ENCODE measurements at regions not wholly inside any gene's neighbourhood (a gene's known extent, or its start where the extent isn't known, plus 50 kb on each side); places are given as distances from the start of the nearest gene placed in this dataset.
"Not testable (repeated sequence)": the region's sequence is repeated elsewhere in the genome, so short reads cannot be mapped to it uniquely, and the experiment has no call there.

- H3K27me3 Mint-ChIP-seq; H3K9me3 Mint-ChIP-seq; H3K27ac Mint-ChIP-seq; ATAC-seq (replicated peaks); H3K36me3 Mint-ChIP-seq (ENCODE audit: insufficient read depth); DNase-seq; H3K4me3 Mint-ChIP-seq; H3K4me1 Mint-ChIP-seq (ENCODE audit: low read depth in 2 of 2): not testable (repeated sequence)
Observed at GRCh38 chrX:134045372-134045771, 60.0 kb upstream of the GPC3 start.

GRCh38 chrX:134067107-134067506, 81.7 kb upstream of the GPC3 start:
- not testable (repeated sequence) for H3K27ac Mint-ChIP-seq, H3K9me3 Mint-ChIP-seq, DNase-seq

GRCh38 chrX:134071899-134072298, 86.5 kb upstream of the GPC3 start:
- H3K27me3 Mint-ChIP-seq; H3K4me3 Mint-ChIP-seq; H3K9me3 Mint-ChIP-seq; H3K36me3 Mint-ChIP-seq (ENCODE audit: insufficient read depth); H3K27ac Mint-ChIP-seq; H3K4me1 Mint-ChIP-seq (ENCODE audit: low read depth in 2 of 2); DNase-seq; ATAC-seq (replicated peaks): not testable (repeated sequence)

More at GRCh38 chrX:134067107-134067506, 81.7 kb upstream of the GPC3 start:
- ATAC-seq (replicated peaks); H3K4me1 Mint-ChIP-seq (ENCODE audit: low read depth in 2 of 2); H3K4me3 Mint-ChIP-seq; H3K36me3 Mint-ChIP-seq (ENCODE audit: insufficient read depth): not testable (repeated sequence)
- H3K27me3 Mint-ChIP-seq = peaks cover 0 to 17% of the 10 kb centered on the region in 2 donors

- DNase-seq (no peak), ATAC-seq (replicated peaks) (no peak)
- H3K9me3 Mint-ChIP-seq = no peaks in the 10 kb centered on the region
- peaks cover 8% of the 10 kb centered on the region for H3K36me3 Mint-ChIP-seq (ENCODE audit: insufficient read depth)
- peaks cover 5 to 6% of the 10 kb centered on the region in 2 donors for H3K27me3 Mint-ChIP-seq
- H3K4me3 Mint-ChIP-seq = no peak overlapping the region
- no peak overlapping the region for H3K27ac Mint-ChIP-seq
- no peaks in the 10 kb centered on the region for H3K4me1 Mint-ChIP-seq (ENCODE audit: low read depth in 2 of 2)
Observed at GRCh38 chrX:134073341-134073740, 87.9 kb upstream of the GPC3 start.

- no peak overlapping the region for H3K27ac Mint-ChIP-seq
- peaks cover 8% of the 10 kb centered on the region for H3K36me3 Mint-ChIP-seq (ENCODE audit: insufficient read depth)
- H3K9me3 Mint-ChIP-seq = no peaks in the 10 kb centered on the region
- no peaks in the 10 kb centered on the region for H3K4me1 Mint-ChIP-seq (ENCODE audit: low read depth in 2 of 2)
- no peak for ATAC-seq (replicated peaks)
- H3K4me3 Mint-ChIP-seq = no peak overlapping the region
- H3K27me3 Mint-ChIP-seq = peaks cover 11 to 12% of the 10 kb centered on the region in 2 donors
- DNase-seq = no peak
Observed at GRCh38 chrX:134074151-134074550, 88.8 kb upstream of the GPC3 start.

- no peaks in the 10 kb centered on the region for H3K9me3 Mint-ChIP-seq
- no peak overlapping the region for H3K4me3 Mint-ChIP-seq
- H3K36me3 Mint-ChIP-seq (ENCODE audit: insufficient read depth) = peaks cover 8% of the 10 kb centered on the region
- ATAC-seq (replicated peaks) (no peak), DNase-seq (no peak)
- H3K27ac Mint-ChIP-seq = no peak overlapping the region
- H3K4me1 Mint-ChIP-seq (ENCODE audit: low read depth in 2 of 2) = no peaks in the 10 kb centered on the region
- peaks cover 17 to 19% of the 10 kb centered on the region in 2 donors for H3K27me3 Mint-ChIP-seq
Observed at GRCh38 chrX:134075894-134076718, 90.7 kb upstream of the GPC3 start.

- Mint-ChIP-seq H3K4me1 (ENCODE audit: low read depth in 2 of 2) (no peaks in the 10 kb centered on the region), H3K9me3 (no peaks in the 10 kb centered on the region), H3K27ac (no peak overlapping the region), H3K36me3 (ENCODE audit: insufficient read depth) (no peaks in the 10 kb centered on the region), H3K27me3 (no peaks in the 10 kb centered on the region), H3K4me3 (no peak overlapping the region)
- ATAC-seq (replicated peaks) (no peak), DNase-seq (no peak)
Observed at GRCh38 chrX:134095366-134095765, 110.0 kb upstream of the GPC3 start.

GRCh38 chrX:134101636-134102035, 116.2 kb upstream of the GPC3 start:
- H3K4me3 Mint-ChIP-seq = no peak overlapping the region
- DNase-seq (no peak), ATAC-seq (replicated peaks) (no peak)
- no peaks in the 10 kb centered on the region for H3K4me1 Mint-ChIP-seq (ENCODE audit: low read depth in 2 of 2)
- H3K27me3 Mint-ChIP-seq = no peaks in the 10 kb centered on the region
- H3K9me3 Mint-ChIP-seq = no peaks in the 10 kb centered on the region
- H3K27ac Mint-ChIP-seq = no peak overlapping the region
- H3K36me3 Mint-ChIP-seq (ENCODE audit: insufficient read depth) = peaks cover 3% of the 10 kb centered on the region

- no peak for ATAC-seq (replicated peaks)
- H3K4me1 Mint-ChIP-seq (ENCODE audit: low read depth in 2 of 2) = no peaks in the 10 kb centered on the region
Observed at GRCh38 chrX:134115270-134115669, 121.7 kb upstream of the CCDC160 start.

GRCh38 chrX:134137341-134137740, 99.6 kb upstream of the CCDC160 start:
- DNase-seq = no peak
- H3K36me3 Mint-ChIP-seq (ENCODE audit: insufficient read depth) = no peaks in the 10 kb centered on the region
- H3K4me3 Mint-ChIP-seq = no peak overlapping the region
- no peak for ATAC-seq (replicated peaks)
- no peaks in the 10 kb centered on the region for H3K9me3 Mint-ChIP-seq
- peaks cover 0 to 8% of the 10 kb centered on the region in 2 donors for H3K27me3 Mint-ChIP-seq
- no peaks in the 10 kb centered on the region for H3K4me1 Mint-ChIP-seq (ENCODE audit: low read depth in 2 of 2)
- H3K27ac Mint-ChIP-seq = no peak overlapping the region

More at GRCh38 chrX:134115270-134115669, 121.7 kb upstream of the CCDC160 start:
- Mint-ChIP-seq H3K9me3 (no peaks in the 10 kb centered on the region), H3K27ac (no peak overlapping the region), H3K27me3 (peaks cover 13 to 24% of the 10 kb centered on the region in 2 donors), H3K4me3 (no peak overlapping the region), H3K36me3 (ENCODE audit: insufficient read depth) (no peaks in the 10 kb centered on the region)
- DNase-seq = no peak

- Mint-ChIP-seq H3K4me1 (ENCODE audit: low read depth in 2 of 2) (no peaks in the 10 kb centered on the region), H3K36me3 (ENCODE audit: insufficient read depth) (no peaks in the 10 kb centered on the region), H3K4me3 (no peak overlapping the region), H3K27me3 (peaks cover 0 to 8% of the 10 kb centered on the region in 2 donors), H3K27ac (no peak overlapping the region), H3K9me3 (no peaks in the 10 kb centered on the region)
- DNase-seq (no peak), ATAC-seq (replicated peaks) (no peak)
Observed at GRCh38 chrX:134139090-134139489, 97.9 kb upstream of the CCDC160 start.

GRCh38 chrX:134144231-134144630, 92.8 kb upstream of the CCDC160 start:
- no peak overlapping the region for H3K4me3 Mint-ChIP-seq
- peaks cover 0 to 8% of the 10 kb centered on the region in 2 donors for H3K27me3 Mint-ChIP-seq
- H3K27ac Mint-ChIP-seq = no peak overlapping the region
- ATAC-seq (replicated peaks) (no peak), DNase-seq (no peak)
- no peaks in the 10 kb centered on the region for H3K36me3 Mint-ChIP-seq (ENCODE audit: insufficient read depth)
- no peaks in the 10 kb centered on the region for H3K9me3 Mint-ChIP-seq
- no peaks in the 10 kb centered on the region for H3K4me1 Mint-ChIP-seq (ENCODE audit: low read depth in 2 of 2)

- H3K4me3 Mint-ChIP-seq = no peak overlapping the region
- H3K27me3 Mint-ChIP-seq = no peaks in the 10 kb centered on the region
- ATAC-seq (replicated peaks) (no peak), DNase-seq (no peak)
- H3K9me3 Mint-ChIP-seq = no peaks in the 10 kb centered on the region
- no peaks in the 10 kb centered on the region for H3K4me1 Mint-ChIP-seq (ENCODE audit: low read depth in 2 of 2)
- no peaks in the 10 kb centered on the region for H3K36me3 Mint-ChIP-seq (ENCODE audit: insufficient read depth)
- H3K27ac Mint-ChIP-seq = no peak overlapping the region
Observed at GRCh38 chrX:134146493-134146892, 90.5 kb upstream of the CCDC160 start.

- Mint-ChIP-seq H3K4me1 (ENCODE audit: low read depth in 2 of 2) (peaks cover 0 to 2% of the 10 kb centered on the region in 2 donors), H3K27me3 (no peaks in the 10 kb centered on the region), H3K4me3 (no peak overlapping the region), H3K9me3 (no peaks in the 10 kb centered on the region), H3K27ac (no peak overlapping the region), H3K36me3 (ENCODE audit: insufficient read depth) (no peaks in the 10 kb centered on the region)
- no peak for DNase-seq
- ATAC-seq (replicated peaks) = no peak
Observed at GRCh38 chrX:134148172-134148692, 88.8 kb upstream of the CCDC160 start.

Data from effector memory CD8-positive, alpha-beta T cell (primary cell).